DMS114 treated with DMSO at 0.1 percent for 48 hours (cell line): ENCODE measurements at regions not wholly inside any gene's neighbourhood (a gene's known extent, or its start where the extent isn't known, plus 50 kb on each side); places are given as distances from the start of the nearest gene placed in this dataset.
"Not testable (repeated sequence)": the region's sequence is repeated elsewhere in the genome, so short reads cannot be mapped to it uniquely, and the experiment has no call there.

Source experiments
- DNase-seq: peaks from one replicate; lab custom pipeline; 2025; ENCODE audit not compliant: unreplicated experiment; lab: John Stamatoyannopoulos, UW

DNA sequence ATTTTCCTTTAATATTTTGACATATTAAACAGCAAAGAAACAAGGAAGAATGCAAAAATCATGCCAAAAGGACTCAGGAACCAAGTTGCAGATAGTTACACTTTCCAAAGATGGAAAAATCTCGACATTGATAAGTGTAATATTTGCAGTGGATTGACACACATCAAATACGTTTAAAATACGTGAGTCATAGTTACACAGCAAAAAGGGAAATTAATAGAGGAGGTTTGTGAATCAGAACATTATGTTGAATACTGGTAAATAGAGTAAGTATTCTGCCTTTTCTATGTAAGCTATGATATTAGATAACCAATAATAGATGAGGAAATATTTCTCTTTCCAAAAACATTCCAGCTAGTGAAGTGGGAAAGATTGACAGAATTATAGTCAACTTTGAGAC is 1761.3 kb upstream of the IGFBP7 start:
- DNase-seq = no peak

DNA sequence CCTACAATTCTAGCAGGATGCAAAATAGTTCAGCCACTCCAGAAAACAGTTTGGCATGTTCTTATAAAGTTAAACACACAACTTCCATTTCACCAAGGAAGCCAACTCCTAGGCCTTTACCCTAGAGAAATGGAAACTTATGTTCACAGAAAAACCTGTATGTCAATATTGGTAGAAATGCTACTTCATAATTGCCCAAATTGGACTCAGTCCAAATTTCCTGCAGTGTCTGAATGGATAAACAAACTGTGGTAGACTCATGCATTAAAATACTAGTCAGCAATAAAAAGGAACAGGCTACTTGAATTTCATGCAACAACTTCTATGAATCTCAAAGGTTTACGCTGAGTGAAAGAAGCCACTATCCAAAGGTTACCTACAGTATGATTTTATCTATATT is 1738.8 kb upstream of the IGFBP7 start:
- no peak for DNase-seq

DNA sequence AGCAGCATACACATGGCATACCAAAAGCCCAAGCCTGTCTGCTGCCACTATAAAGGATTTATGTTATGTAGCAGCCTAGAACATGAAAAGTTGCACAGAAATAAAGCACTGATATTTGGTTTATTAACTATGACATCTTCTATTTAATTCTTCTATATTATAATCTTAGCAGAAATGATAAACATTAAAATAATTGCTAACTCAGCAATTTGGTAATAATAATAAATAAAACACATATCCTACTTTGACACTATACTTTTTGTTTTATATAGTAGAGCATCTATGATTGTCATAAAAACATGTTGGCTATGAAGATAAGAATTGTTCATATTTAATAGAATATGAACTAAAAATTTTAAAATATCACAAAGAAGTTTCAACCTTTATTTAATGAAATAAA is 1733.3 kb upstream of the IGFBP7 start:
- no peak for DNase-seq

DNA sequence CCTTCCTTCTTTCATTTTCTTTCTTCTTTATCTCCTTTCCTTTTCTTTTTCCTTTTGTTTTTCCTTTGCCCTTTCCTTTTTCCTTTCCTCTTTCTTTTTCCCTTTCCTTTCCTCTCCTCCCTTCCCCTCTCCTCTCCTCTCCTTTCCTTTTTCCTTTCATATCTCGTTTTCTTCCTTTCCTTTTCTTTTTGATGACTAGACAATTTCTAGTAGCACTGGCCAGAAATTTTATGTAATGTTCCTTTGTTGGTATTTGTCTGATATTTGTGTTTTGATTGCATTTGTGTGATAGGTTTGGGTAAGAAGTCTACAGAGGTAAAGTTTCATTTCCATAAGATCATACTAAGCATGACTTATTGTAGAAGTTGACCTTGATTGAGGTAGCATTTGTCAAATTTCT is 1722.9 kb upstream of the IGFBP7 start:
- DNase-seq = no peak

DNA sequence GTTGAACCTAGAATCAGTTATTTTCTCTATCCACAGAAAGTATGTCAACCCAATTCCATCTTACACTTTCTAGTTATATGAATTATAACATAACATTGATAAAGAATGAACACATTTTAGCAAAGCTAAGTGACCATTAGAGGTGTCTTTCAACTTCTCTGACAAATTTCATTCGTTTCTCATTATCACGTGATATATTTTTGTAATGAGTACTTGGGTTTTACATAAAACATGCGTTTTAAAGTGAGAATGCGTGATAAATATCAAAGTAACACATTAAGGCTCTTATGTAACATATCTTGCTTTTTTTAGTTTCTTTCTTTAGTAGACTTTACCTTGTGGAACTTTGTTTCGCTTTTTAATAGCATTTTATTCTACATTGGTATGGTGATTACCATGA is 1715.1 kb upstream of the IGFBP7 start:
- no peak for DNase-seq

DNA sequence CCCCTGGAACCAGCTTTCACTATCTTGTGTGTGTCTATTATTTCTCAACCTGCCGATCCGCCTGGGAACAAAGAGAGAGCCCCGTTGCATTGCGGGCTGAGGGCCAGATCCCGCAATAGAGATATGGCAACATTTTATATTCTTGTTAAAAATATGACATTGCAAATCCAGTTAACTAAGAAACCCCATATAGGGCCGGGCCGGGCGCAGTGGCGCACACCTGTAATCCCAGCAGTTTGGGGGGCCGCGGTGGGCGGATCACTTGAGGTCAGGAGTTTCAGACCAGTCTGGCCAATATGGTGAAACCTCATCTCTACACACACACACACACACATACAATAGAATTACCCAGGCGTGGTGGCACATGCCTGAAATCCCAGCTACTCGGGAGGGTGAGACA is 1708.4 kb upstream of the IGFBP7 start:
- not testable (repeated sequence) for DNase-seq

DNA sequence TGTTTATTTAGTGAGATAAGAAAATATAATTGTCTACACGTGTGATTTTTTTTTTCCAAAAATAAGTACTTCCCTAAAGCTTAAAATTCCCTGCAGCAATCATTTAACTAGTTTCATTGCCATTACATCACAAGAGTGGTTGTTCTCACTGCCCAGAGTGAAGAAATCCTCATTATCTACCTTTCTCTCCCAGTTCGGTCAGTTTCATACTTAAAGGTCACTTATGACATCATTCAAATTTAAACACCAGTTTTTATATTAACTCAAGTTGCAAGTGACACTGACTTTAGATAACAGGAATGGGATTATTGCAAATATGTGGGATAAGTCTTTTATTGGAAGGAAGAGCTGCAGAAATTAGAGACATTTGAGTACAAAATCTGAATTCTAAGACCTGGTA is 1699.8 kb upstream of the IGFBP7 start:
- DNase-seq = no peak

DNA sequence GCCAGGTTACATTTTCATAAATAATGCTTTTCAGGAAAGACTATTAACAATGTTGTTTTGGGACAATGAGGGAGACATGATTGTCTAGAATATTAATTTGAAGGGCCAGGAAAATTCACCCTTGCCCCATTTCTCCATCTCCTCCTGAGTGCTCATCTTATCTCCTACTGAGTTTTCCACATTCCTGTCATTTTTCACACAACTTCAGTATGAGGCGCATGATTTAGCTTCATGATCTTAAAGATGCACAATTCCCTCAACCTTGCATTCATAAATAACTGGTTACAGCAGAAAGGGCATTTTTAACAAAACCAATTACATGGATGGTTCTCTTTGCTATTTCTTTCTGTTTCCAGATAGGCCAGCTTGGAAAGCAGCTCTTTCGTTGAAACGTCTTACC is 1699.2 kb upstream of the IGFBP7 start:
- DNase-seq = no peak

DNA sequence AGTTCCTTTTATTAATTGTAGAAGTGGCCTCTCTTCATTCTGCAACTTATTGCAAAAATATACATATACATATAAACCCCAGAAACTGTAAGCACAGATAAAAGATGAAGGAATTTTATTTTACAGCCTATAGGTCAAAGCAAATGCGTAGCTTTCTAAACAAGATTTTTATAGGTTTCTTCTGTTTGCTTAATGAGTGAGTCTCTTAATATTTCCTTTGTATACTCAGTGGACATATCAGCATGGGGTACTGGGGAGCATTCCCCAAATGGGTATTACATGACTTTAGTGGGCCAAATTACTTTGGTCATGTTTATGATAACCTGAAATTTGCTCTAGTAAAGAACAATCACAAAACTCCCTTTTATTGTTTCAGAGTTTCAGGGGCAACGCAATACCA is 1698.6 kb upstream of the IGFBP7 start:
- no peak for DNase-seq

DNA sequence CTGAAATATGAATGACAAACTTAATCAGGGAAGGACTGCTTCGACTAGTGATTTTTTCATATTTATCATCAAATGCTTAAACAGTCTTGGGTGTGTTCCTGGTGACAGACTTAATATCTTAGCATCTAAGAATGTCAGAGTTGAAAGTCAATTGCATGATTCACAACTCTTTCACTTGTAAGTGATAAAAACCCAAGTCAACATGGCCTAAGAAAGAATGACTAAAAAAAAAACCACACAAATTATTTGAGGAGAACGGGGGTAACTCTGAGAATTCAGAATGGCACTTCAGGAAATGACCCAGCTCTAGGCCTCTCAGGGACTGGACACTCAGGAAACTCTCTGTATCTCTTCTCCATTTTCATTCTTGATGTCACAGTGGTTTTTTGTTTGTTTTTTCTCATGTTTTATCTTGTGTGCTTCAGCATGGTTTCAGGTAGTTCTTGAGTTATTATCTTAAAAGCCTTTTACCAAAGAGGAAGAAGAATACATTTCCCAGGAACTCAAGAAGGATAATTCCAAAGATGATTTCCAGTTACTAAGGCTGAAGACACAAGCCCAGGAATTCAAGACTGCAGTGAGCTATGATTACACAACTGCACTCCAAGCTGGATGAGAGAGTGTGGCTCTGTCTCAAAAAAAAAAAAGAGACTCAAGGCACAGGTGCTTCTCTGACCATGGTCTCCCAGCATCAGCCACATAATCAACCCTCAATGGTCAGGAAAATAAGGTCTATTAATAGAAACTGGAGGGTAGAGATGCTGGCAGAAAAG is 1697.8 kb upstream of the IGFBP7 start:
- no peak for DNase-seq

DNA sequence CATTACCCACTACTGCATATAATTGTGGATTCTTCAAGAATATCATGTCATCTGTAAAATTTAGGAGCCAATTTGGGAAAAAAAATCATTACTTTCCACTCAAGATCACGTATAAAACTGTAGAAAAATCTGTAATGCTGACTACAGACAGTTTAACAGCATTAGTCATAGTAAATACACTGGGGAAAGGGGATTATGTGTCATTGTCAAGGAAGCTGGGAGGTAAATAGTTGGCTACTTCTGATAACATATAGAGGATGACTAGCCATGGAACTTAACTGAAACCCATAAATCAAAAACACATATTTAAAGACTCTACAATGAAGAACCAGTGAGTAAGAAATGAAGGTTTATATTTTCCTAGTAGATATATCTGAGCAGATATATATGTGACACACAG is 1666.4 kb upstream of the IGFBP7 start:
- DNase-seq = no peak

DNA sequence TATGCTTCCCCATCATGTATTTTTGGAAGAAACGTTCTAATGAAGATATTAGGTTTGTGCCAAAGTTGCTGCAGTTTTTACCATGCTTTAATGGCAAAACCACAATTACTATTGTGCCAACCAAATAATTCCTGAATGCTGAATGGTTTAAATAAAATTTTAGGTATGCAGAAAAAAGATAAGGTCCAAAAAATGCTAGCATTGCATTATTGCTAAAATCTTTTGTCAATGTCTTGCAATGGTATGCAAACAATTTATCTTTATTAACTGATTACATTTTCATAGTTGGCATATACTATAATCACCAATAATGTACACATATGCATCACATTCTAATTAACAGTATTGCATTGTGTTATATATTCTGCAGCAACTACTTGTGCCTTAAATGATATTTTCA is 1657.4 kb upstream of the IGFBP7 start:
- no peak for DNase-seq

DNA sequence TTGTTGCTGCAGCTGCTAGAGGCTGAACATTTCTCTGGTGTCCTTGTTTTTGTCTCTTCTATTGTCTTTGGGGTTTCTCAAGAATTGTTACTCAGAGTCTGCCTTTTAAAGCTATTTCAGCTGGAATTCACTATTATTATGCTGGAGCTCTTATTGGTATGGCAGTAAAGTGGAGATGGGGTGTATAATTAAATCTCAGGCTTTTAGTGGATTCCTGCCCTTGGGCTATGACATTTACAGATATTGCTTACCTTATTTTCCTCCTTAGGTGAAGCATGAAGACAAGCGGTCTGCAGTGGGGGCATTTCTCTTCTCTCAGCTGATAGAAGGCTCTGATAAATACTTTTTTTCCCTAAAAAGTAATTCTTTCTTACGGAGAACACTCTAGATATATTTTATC is 1656.6 kb upstream of the IGFBP7 start:
- no peak for DNase-seq

DNA sequence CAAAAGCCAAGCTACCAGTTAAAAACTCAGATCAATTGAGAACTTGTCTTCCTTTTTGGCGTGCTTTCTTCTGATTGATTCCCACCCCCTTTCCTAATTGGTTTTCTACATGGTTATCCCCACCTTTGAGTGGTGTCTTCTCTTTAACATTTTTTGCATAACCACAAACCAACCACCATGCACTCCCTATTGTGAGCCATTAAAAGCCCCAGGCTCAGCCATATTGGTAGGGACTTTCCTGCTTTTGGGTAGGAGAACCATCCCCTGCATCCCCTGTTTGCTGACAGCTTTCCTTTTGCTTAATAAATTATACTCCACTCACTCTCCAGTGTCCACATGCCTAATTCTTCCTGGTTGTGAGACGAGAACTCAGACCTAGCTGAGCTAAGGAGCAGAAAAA is 1651.4 kb upstream of the IGFBP7 start:
- DNase-seq = no peak

DNA sequence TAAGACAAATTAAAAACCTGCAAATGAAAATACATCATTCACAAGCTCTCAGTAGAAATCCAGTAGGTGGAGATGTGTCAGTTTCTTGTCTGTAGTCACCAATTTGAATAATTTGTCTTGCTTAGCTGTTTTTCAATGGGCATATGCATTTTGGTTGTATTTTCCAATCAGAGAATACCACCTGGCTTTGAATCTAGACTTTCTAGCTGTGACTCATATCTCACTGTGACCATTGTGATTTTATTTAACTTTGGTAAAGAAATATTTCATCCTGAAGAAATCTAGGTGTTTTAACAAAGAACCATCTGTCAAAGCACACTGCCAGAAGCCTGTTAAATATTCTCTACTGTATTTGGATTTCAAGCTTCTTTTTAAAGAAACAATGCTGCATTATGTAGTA is 1650.6 kb upstream of the IGFBP7 start:
- DNase-seq = no peak

DNA sequence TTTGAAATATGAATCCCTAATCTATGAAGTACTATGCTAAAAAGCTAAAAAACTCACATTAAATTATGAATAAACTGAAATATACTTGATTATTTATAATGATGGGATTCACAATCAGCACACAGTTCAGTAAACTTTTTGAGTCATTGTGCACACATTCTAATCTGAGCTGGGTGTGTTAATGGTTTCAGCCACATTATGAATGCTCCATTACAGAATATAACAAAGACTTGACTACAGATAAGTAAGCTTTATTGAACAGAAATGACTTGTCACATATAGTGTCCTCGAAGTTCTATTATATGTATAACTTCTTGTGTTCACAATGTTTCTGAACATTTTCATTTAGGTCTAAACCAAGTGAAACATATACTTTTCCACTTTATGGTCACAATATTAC is 1649.9 kb upstream of the IGFBP7 start:
- DNase-seq = no peak

DNA sequence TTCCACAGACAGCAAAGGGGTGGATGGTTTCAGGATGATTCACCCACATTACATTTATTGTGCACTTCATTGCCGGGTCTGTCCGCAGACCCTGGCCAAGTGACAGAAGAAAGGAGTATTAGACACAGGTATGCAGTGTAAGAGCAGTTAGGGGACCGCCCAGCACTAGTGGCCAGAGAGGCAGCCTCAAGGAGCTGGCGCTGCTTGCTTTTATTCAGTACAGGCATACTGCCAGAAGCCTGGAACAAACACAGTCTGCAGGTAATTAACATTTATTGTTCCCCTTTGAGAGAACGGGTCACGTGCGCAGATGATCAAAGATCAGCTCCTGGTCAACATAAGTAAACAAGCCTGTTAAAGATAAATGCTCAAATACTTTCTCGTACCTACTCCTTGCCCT is 1639.0 kb upstream of the IGFBP7 start:
- no peak for DNase-seq

DNA sequence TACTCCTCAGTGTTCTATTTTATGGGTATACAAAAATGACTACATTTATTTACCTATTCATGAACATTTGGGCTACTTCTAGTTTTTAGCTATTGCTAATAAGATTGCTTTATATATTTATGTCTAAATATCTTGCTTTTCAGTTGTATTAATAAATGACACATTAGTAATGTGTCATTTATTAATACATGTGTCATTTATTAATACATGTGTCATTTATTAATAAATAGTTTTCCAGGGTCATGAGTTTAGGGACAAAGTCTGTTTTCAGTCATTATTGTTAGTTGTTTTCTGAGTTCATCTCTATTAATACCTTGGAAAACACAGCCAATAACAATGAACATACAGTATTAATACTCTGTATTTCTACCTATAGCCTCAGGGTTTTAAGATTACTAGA is 1630.7 kb upstream of the IGFBP7 start:
- no peak for DNase-seq

DNA sequence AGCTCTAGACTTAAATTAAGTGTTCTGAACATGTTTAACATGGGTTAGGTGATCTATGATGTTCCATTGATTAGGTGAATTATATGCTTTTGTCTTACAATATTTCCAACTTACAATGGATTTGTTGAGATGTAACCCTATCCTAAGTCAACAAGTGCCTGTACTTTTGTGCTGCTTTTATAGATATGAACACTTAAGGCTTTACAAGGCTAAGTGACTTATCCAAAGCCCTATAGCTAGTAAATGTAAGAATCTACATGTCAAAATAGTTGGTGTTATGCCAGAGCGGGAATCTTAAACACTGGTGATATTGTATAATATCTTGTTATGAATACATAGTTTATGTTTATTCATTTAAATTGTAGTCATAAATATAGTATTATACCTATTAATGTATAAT is 1629.1 kb upstream of the IGFBP7 start:
- no peak for DNase-seq

DNA sequence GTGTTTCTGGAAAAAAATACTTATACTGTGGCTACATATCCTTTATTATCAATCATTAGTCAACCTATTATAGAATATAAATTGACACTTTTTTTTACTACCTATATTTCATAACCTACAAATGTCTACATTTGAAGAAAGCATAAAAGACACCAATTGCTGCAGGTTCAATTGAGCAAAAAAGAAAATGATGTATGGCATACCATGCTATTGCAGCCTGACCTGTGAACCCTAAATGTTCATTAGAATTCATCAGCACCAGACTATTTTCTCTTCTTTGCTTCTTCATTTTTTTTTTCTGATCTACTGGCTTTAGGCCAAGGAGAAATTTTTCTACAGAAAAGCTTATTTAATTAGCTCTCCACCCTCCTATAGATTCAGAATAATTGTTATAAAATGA is 1628.2 kb upstream of the IGFBP7 start:
- no peak for DNase-seq

DNA sequence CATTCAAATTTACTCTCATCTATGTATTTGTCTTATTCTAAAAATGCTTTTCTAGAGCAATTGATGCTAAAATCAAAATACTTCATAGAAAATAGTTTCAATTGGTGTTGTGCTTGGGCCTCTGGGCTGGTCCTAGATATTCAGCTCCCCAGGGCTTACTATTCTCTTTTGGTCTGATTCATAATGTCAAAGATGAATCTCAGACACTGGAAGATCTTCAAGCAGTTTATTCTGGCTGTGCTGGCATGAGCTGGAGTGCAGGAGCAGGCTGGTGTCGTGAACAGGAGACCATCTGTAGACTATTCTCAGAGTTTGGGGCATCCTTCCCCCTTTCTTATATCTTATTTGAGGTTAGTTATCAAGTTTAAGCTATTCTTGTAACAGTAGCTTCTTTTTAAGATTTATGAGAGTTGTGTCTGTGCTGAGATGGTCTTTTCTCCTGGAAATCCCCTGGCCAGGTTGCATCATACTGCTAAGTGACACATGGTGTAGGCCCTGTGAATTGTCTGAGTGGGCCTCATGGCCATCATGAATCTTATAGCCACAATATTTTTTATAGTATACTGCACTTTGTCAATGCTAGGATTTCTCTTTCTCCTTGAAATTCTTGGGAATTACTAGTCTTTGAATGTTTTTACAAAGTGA is 1624.0 kb upstream of the IGFBP7 start:
- DNase-seq = no peak

DNA sequence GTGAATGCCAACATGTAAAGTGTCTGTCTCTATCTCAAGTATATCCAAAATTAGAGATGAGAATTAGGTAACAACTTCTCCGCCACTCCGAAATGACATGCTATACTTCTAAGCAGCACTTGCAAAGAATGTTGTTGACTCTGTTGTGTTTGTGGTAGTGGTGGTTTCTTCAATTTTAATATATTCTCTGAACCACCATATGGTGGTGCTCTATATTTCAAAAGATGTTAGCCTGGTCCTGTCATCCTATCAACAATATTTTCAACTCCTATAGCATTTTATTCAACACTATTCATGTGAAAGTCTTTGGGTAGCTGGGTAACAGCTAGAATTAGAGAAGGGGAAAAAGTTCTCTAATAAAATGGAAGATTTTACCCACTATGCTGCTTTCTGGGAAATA is 1622.8 kb upstream of the IGFBP7 start:
- DNase-seq = no peak

DNA sequence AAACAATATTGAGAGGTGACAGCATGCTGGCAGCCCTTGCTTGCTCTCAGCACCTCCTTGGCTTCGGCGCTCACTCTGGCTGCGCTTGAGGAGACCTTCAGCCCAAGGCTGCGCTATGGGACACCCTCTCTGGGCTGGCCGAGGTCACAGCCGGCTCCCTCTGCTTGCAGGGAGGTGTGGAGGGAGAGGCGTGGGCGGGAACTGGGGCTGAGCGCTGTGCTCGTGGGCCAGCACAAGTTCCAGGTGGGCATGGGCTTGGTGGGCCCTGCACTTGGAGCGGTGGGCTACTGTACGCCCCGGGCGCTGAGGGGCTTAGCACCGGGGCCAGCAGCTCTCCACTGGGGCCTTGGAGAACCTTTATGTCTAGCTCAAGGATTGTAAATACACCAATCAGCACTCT is 1613.8 kb upstream of the IGFBP7 start:
- no peak for DNase-seq
